ENCODE measurements at regions not wholly inside any gene's neighbourhood (a gene's known extent, or its start where the extent isn't known, plus 50 kb on each side); places are given as distances from the start of the nearest gene placed in this dataset.

GRCh38 chr7:34354899-34355298 is 303.1 kb upstream of the NPSR1 start:
- no peak overlapping the region for H3K4me3 Mint-ChIP-seq
- H3K4me1 Mint-ChIP-seq: peaks cover 20 to 26% of the 10 kb centered on the region in 2 experiments

More at GRCh38 chr7:34354899-34355298, 303.1 kb upstream of the NPSR1 start:
- Histone ChIP-seq H2AFZ (ENCODE audit: low read length) (no peak overlapping the region), H3K23me2 (ENCODE audit: insufficient read length, low read depth, low read length, poor library complexity, severe bottlenecking) (no peaks in the 10 kb centered on the region), H3K4me1 (ENCODE audit: insufficient read depth, low read length) (no peaks in the 10 kb centered on the region), H4K91ac (ENCODE audit: insufficient read length, low read depth, low read length) (no peak overlapping the region), H3T11ph (ENCODE audit: low read length) (no peak overlapping the region), H2BK15ac (ENCODE audit: low read depth, low read length) (no peak overlapping the region), H3K23ac (ENCODE audit: insufficient read length, low read depth, low read length) (no peak overlapping the region), H3K27ac (ENCODE audit: insufficient read length, low read depth, low read length) (no peak overlapping the region), H2BK120ac (ENCODE audit: low read depth, low read length, poor library complexity, severe bottlenecking) (no peak overlapping the region), H4K8ac (replicated peaks; ENCODE audit: insufficient read length, low read depth, low read length) (no peak overlapping the region), H3K79me1 (ENCODE audit: insufficient read depth, low read depth, low read length, poor library complexity, severe bottlenecking) (no peaks in the 10 kb centered on the region), H3K14ac (ENCODE audit: insufficient read depth, low read length) (no peak overlapping the region), H3K56ac (ENCODE audit: insufficient read length, low read depth, low read length) (no peak overlapping the region), H2BK20ac (ENCODE audit: low read depth, low read length, poor library complexity, severe bottlenecking) (no peak overlapping the region), H3K4me2 (ENCODE audit: insufficient read depth, insufficient read length, low read length) (no peak overlapping the region), H4K5ac (ENCODE audit: insufficient read length, low read depth, low read length) (no peak overlapping the region), H3K18ac (ENCODE audit: insufficient read length, low read depth, low read length) (no peak overlapping the region), H3K9ac (ENCODE audit: extremely low read depth, insufficient read length, low read length) (no peak overlapping the region), H4K20me1 (ENCODE audit: control insufficient read depth, insufficient read depth, insufficient read length) (no peaks in the 10 kb centered on the region), H2BK12ac (ENCODE audit: insufficient read length, low read depth, low read length) (no peak overlapping the region), H3K27me3 (ENCODE audit: insufficient read depth, low read length) (peaks cover 34% of the 10 kb centered on the region; the same call in 1 of the 2 replicates), H3K79me2 (ENCODE audit: insufficient read depth, low read length) (no peaks in the 10 kb centered on the region), H3K9me3 (ENCODE audit: control insufficient read depth, low read depth, low read length) (no peaks in the 10 kb centered on the region), H3K4ac (ENCODE audit: low read depth, low read length) (no peak overlapping the region), H2AK5ac (ENCODE audit: insufficient read length, low read length) (no peak overlapping the region), H2BK5ac (ENCODE audit: insufficient read length, low read length) (no peak overlapping the region)
- Mint-ChIP-seq H3K27me3 (ENCODE audit: low read depth) (peaks cover 55% of the 10 kb centered on the region), H3K9me3 (no peaks in the 10 kb centered on the region), H3K36me3 (ENCODE audit: insufficient read depth in 1 of 3, low read depth in 3 of 3) (no peaks in the 10 kb centered on the region; a peak in 1 of 7 replicates), H3K27ac (no peak overlapping the region)
- DNase-seq: no peak
- TF ChIP-seq CTCF (conservative IDR thresholded peaks at IDR 0.05): no peak

Measured in H9 (cell line).